ENCODE measurements at regions not wholly inside any gene's neighbourhood (a gene's known extent, or its start where the extent isn't known, plus 50 kb on each side); places are given as distances from the start of the nearest gene placed in this dataset.

DNA sequence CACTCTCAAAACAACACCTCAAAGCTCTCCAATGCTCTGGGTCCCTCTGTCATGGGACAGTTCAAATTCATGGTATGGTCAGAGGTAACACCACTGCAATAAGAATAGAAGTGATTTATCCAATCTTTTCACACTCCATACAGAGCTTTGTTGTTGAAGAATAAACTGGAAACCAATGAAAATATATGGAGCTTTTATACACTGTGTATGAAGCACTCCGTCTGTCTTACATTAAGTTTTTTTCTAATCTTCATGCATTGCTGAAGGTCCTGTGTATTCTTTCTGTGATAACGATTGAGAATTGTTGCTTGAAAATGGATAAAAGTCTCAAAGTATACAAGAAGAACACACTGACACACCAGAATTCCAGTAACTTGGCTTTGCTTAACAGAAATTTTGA, 603.7 kb upstream of the LUZP2 start:
- no peaks in the 10 kb centered on the region for H3K36me3 ChIP-seq (ENCODE audit: control insufficient read depth, low read length)
- TF ChIP-seq CTCF (IDR thresholded peaks at IDR 0.05; ENCODE audit: low read depth, low read length, poor library complexity, severe bottlenecking) (no peak), EZH2phosphoT487 (IDR thresholded peaks at IDR 0.05; ENCODE audit: borderline replicate concordance, low read length) (no peak)

GRCh38 chr11:23897453-23898286, 599.2 kb upstream of the LUZP2 start:
- H3K9me2 ChIP-seq (replicated peaks; ENCODE audit: control insufficient read depth, low read length), result no peaks in the 10 kb centered on the region
- no peaks in the 10 kb centered on the region for H4K20me1 ChIP-seq (ENCODE audit: control insufficient read depth, insufficient read depth, low read depth, low read length)
- no peak overlapping the region for H3K4me3 ChIP-seq (ENCODE audit: low read length)
- no peaks in the 10 kb centered on the region for H3K79me2 ChIP-seq (ENCODE audit: control insufficient read depth, low read length)
- no peaks in the 10 kb centered on the region for H3F3A ChIP-seq (ENCODE audit: control insufficient read depth, insufficient read depth)
- no peak overlapping the region for H3K27ac ChIP-seq (ENCODE audit: low read depth, low read length)
- no peaks in the 10 kb centered on the region for H3K27me3 ChIP-seq (ENCODE audit: control insufficient read depth, low read length)
- H3K9me3 ChIP-seq (ENCODE audit: control insufficient read depth, insufficient read depth, low read length), result no peaks in the 10 kb centered on the region
- no peaks in the 10 kb centered on the region for H3K4me1 ChIP-seq (ENCODE audit: control insufficient read depth, low read length)
- H3K4me2 ChIP-seq (ENCODE audit: low read length), result no peak overlapping the region
- H3K36me3 ChIP-seq (ENCODE audit: control insufficient read depth, low read length), result no peaks in the 10 kb centered on the region
- TF ChIP-seq CTCF (IDR thresholded peaks at IDR 0.05; ENCODE audit: low read depth, low read length, poor library complexity, severe bottlenecking), result no peak
- TF ChIP-seq EZH2phosphoT487 (IDR thresholded peaks at IDR 0.05; ENCODE audit: borderline replicate concordance, low read length), result no peak

More for the DNA sequence above, 603.7 kb upstream of the LUZP2 start:
- Histone ChIP-seq H3K9me2 (replicated peaks; ENCODE audit: control insufficient read depth, low read length) (no peaks in the 10 kb centered on the region), H3K4me2 (ENCODE audit: low read length) (no peak overlapping the region), H3K4me3 (ENCODE audit: low read length) (no peak overlapping the region), H3F3A (ENCODE audit: control insufficient read depth, insufficient read depth) (no peaks in the 10 kb centered on the region), H3K27ac (ENCODE audit: low read depth, low read length) (no peak overlapping the region), H3K27me3 (ENCODE audit: control insufficient read depth, low read length) (no peaks in the 10 kb centered on the region), H3K9me3 (ENCODE audit: control insufficient read depth, insufficient read depth, low read length) (no peaks in the 10 kb centered on the region), H3K79me2 (ENCODE audit: control insufficient read depth, low read length) (no peaks in the 10 kb centered on the region), H3K4me1 (ENCODE audit: control insufficient read depth, low read length) (no peaks in the 10 kb centered on the region), H4K20me1 (ENCODE audit: control insufficient read depth, insufficient read depth, low read depth, low read length) (no peaks in the 10 kb centered on the region)

DNA sequence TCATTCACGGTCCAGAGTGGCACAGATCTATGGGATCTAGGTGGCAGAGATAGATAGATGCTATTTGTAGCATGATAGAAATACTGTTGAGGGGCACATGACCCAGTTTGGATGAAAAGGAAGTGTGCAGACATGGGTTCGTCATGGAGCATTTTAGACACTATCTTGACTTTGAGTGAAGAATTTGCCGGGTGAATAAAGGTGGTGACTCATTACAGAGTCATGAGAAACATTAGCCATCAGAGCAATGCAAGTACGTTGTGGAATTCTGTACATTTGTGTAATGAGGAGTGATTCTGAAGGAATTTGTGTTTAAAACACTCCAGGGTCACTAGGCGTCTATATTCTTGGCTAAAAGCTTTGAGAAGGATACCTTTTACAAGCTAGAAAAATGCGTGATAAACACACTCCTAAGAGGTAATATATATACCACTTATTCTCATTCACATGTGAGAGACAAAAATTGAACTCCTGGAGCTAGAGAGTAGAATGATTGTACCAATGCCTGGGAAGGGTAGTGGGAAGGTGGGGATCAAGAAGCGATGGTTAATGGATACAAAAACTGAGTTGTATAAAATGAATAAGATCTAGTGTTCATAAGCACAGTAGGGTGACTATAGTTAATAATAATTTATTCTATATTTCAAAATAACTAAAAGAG, 593.7 kb upstream of the LUZP2 start:
- 0 out of 2 replicates have a peak, but pooled peaks cover 3% of the 10 kb centered on the region for H3K9me3 ChIP-seq (ENCODE audit: control insufficient read depth, insufficient read depth, low read length)
- no peaks in the 10 kb centered on the region for H3K36me3 ChIP-seq (ENCODE audit: control insufficient read depth, low read length)
- H3K9me2 ChIP-seq (replicated peaks; ENCODE audit: control insufficient read depth, low read length), result no peaks in the 10 kb centered on the region
- H3K4me2 ChIP-seq (ENCODE audit: low read length), result no peak overlapping the region
- TF ChIP-seq CTCF (IDR thresholded peaks at IDR 0.05; ENCODE audit: low read depth, low read length, poor library complexity, severe bottlenecking) (no peak), EZH2phosphoT487 (IDR thresholded peaks at IDR 0.05; ENCODE audit: borderline replicate concordance, low read length) (no peak)
- H3F3A ChIP-seq (ENCODE audit: control insufficient read depth, insufficient read depth), result no peaks in the 10 kb centered on the region
- no peak overlapping the region for H3K27ac ChIP-seq (ENCODE audit: low read depth, low read length)
- no peaks in the 10 kb centered on the region for H3K27me3 ChIP-seq (ENCODE audit: control insufficient read depth, low read length)
- H3K4me1 ChIP-seq (ENCODE audit: control insufficient read depth, low read length), result no peaks in the 10 kb centered on the region
- H4K20me1 ChIP-seq (ENCODE audit: control insufficient read depth, insufficient read depth, low read depth, low read length), result no peaks in the 10 kb centered on the region
- H3K79me2 ChIP-seq (ENCODE audit: control insufficient read depth, low read length), result no peaks in the 10 kb centered on the region
- no peak overlapping the region for H3K4me3 ChIP-seq (ENCODE audit: low read length)

Measured in DOHH2 (cell line).